ENCODE measurements at regions not wholly inside any gene's neighbourhood (a gene's known extent, or its start where the extent isn't known, plus 50 kb on each side); places are given as distances from the start of the nearest gene placed in this dataset.

DNA sequence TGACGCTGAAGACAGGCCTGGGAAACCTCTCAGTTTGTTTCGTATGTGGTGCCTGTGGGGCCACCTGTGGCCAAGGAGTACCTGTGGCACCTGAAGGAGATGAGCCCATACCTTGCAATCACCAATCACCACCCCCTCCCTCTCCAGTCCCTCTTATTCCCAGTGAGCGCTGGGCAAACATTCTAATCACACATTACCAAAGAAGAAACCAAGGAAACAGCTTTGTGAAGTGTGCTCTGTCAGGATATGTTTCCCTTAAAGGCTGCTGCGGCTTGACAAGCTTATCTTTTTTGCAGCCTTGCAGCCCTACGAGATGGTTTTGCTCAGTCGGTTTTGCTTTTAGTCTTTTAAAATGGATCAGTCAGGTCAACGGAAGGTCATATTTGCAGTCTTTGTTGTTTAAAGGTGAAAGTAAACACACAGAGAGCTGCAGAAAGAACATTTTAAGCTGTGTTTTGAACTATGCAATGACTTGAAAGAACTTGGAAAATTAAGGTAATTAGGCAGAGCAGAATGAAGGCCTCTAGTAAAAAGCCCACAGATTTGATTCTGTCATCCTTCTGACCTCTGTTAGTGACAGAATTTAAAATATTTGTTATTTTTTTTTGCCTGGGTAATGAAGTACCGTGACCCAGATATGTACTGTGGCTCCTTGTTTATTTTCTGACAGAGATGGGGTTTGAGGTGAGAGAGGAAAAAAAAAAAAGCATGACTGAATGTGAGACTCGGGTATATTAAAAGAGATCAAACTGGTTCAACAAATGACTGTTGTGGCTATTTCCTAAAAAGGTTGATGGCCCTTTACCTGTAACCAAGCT is 461.4 kb downstream of the NSUN3 start:
- TF ChIP-seq POLR2A (IDR thresholded peaks at IDR 0.05; ENCODE audit: borderline replicate concordance, extremely low read depth, insufficient read depth, insufficient read length) (no peak), EZH2 (IDR thresholded peaks at IDR 0.05) (no peak), SRF (IDR thresholded peaks at IDR 0.05; ENCODE audit: low read depth) (no peak), POLR2AphosphoS5 (IDR thresholded peaks at IDR 0.05; ENCODE audit: low read depth, low read length) (no peak), RAD21 (IDR thresholded peaks at IDR 0.05; ENCODE audit: low read depth) (no peak), SIN3A (IDR thresholded peaks at IDR 0.05; ENCODE audit: low read depth) (no peak), ELF1 (IDR thresholded peaks at IDR 0.05; ENCODE audit: borderline replicate concordance, low read depth) (no peak), CBX3 (IDR thresholded peaks at IDR 0.05; ENCODE audit: low read depth) (no peak), ZNF274 (IDR thresholded peaks at IDR 0.05; ENCODE audit: low read depth, low read length) (no peak), CEBPB (IDR thresholded peaks at IDR 0.05; ENCODE audit: low read depth) (no peak), YY1 (IDR thresholded peaks at IDR 0.05; ENCODE audit: extremely low read depth, insufficient replicate concordance, low read depth, low read length) (no peak), JUND (IDR thresholded peaks at IDR 0.05) (no peak)
- TF ChIP-seq, protein P1, sequence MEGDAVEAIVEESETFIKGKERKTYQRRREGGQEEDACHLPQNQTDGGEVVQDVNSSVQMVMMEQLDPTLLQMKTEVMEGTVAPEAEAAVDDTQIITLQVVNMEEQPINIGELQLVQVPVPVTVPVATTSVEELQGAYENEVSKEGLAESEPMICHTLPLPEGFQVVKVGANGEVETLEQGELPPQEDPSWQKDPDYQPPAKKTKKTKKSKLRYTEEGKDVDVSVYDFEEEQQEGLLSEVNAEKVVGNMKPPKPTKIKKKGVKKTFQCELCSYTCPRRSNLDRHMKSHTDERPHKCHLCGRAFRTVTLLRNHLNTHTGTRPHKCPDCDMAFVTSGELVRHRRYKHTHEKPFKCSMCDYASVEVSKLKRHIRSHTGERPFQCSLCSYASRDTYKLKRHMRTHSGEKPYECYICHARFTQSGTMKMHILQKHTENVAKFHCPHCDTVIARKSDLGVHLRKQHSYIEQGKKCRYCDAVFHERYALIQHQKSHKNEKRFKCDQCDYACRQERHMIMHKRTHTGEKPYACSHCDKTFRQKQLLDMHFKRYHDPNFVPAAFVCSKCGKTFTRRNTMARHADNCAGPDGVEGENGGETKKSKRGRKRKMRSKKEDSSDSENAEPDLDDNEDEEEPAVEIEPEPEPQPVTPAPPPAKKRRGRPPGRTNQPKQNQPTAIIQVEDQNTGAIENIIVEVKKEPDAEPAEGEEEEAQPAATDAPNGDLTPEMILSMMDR (IDR thresholded peaks at IDR 0.05 in 2 of 3, conservative IDR thresholded peaks at IDR 0.05 in 1 of 3; ENCODE audit: borderline replicate concordance in 1 of 3, insufficient read depth in 1 of 3, low read depth in 2 of 3, low read length in 2 of 3): no peak
- TF ChIP-seq, protein P2, sequence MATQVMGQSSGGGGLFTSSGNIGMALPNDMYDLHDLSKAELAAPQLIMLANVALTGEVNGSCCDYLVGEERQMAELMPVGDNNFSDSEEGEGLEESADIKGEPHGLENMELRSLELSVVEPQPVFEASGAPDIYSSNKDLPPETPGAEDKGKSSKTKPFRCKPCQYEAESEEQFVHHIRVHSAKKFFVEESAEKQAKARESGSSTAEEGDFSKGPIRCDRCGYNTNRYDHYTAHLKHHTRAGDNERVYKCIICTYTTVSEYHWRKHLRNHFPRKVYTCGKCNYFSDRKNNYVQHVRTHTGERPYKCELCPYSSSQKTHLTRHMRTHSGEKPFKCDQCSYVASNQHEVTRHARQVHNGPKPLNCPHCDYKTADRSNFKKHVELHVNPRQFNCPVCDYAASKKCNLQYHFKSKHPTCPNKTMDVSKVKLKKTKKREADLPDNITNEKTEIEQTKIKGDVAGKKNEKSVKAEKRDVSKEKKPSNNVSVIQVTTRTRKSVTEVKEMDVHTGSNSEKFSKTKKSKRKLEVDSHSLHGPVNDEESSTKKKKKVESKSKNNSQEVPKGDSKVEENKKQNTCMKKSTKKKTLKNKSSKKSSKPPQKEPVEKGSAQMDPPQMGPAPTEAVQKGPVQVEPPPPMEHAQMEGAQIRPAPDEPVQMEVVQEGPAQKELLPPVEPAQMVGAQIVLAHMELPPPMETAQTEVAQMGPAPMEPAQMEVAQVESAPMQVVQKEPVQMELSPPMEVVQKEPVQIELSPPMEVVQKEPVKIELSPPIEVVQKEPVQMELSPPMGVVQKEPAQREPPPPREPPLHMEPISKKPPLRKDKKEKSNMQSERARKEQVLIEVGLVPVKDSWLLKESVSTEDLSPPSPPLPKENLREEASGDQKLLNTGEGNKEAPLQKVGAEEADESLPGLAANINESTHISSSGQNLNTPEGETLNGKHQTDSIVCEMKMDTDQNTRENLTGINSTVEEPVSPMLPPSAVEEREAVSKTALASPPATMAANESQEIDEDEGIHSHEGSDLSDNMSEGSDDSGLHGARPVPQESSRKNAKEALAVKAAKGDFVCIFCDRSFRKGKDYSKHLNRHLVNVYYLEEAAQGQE (IDR thresholded peaks at IDR 0.05; ENCODE audit: low read depth): no peak
